ENCODE measurements at regions not wholly inside any gene's neighbourhood (a gene's known extent, or its start where the extent isn't known, plus 50 kb on each side); places are given as distances from the start of the nearest gene placed in this dataset.

DNA sequence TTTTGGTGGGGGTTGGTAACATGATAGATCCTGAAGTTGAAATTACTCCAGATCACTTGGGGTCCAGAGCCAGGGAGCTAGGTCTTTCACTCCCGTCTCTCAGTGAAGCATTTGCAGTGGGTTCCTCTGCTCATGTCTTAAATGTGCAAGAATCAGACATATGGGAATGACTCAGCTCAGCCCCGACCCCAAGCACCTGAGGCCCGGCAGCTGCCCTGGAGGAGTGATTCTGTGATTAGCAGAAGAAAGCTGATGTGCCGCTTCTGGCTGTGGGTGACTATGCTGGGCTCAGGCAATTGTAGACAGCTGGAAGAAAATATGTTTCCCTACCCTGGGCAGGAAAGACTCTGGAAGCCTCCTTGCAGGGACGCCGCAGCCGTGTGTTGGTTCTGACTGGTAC lies 601.7 kb downstream of the NPHP4 start:
- Mint-ChIP-seq H3K9me3 (ENCODE audit: unreplicated experiment) (no peaks in the 10 kb centered on the region), H3K4me3 (ENCODE audit: unreplicated experiment) (no peak overlapping the region), H3K27me3 (ENCODE audit: insufficient read depth, unreplicated experiment) (no peaks in the 10 kb centered on the region), H3K4me1 (ENCODE audit: low read depth, unreplicated experiment) (no peaks in the 10 kb centered on the region), H3K36me3 (ENCODE audit: insufficient read depth, unreplicated experiment) (no peaks in the 10 kb centered on the region), H3K27ac (ENCODE audit: unreplicated experiment) (no peak overlapping the region)
- Histone ChIP-seq H3K9me3 (no peaks in the 10 kb centered on the region), H3K27me3 (replicated peaks; ENCODE audit: control insufficient read depth, insufficient read depth, low read length) (no peaks in the 10 kb centered on the region), H3K36me3 (ENCODE audit: control insufficient read depth, insufficient read depth, low read length) (no peaks in the 10 kb centered on the region), H3K4me3 (ENCODE audit: low read depth, low read length) (no peak overlapping the region), H3K4me1 (no peaks in the 10 kb centered on the region)
- intact Hi-C loops (cut with micrococcal nuclease; ENCODE audit: unreplicated experiment) = no loop called here
- POLR2A ChIA-PET = no interaction called here
- no peak for DNase-seq
- CTCF ChIA-PET = no interaction called here
- TF ChIP-seq CTCF (IDR thresholded peaks at IDR 0.05; ENCODE audit: insufficient read depth in 1 of 2, low read depth in 1 of 2, low read length in 1 of 2, severe bottlenecking in 1 of 2, unreplicated experiment in 1 of 2) = no peak
- BruUV-seq (replicated peaks) = no TSS peak

DNA sequence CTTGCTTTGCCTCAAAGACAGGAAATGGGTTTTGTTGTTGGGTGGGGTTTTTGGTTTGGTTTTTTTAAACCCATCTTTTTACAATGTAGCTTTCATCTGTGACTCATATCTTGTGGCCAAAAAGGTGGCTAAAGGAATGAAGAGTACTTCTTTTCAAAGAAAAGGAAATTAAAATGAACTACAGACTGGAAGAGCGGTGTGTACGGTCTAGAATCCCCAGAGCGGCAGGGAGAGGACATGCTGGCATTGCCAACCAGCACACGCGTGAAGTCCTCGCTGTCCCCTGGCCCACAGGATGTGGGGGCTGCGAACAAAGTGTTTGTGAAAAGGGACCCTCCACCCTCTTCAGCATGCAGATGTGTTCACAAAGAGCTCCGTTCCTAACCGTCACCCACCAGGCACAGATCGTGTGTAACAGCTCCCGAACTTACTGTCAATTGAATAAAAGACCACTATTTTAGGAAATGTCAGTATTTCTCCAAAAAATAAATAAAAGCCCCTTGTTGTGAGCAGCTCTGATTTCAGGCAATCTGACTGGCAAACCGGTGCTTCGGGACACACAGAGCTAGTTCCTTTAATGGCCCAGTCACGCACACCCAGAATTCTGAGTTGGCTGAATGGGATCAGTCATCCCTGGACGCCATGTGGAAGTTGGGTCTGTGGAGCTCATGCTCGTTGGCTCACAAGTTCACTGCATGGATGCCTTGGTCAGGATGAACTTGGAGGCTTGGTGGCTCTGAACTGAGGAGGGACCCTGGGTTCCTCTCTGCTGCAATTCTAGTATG lies 602.9 kb downstream of the NPHP4 start:
- H3K27me3 Mint-ChIP-seq (ENCODE audit: insufficient read depth, unreplicated experiment) = no peaks in the 10 kb centered on the region
- H3K4me3 Mint-ChIP-seq (ENCODE audit: unreplicated experiment) = no peak overlapping the region
- no peaks in the 10 kb centered on the region for H3K9me3 Mint-ChIP-seq (ENCODE audit: unreplicated experiment)
- Histone ChIP-seq H3K4me3 (ENCODE audit: low read depth, low read length) (no peak overlapping the region), H3K36me3 (ENCODE audit: control insufficient read depth, insufficient read depth, low read length) (no peaks in the 10 kb centered on the region), H3K4me1 (no peaks in the 10 kb centered on the region), H3K27me3 (replicated peaks; ENCODE audit: control insufficient read depth, insufficient read depth, low read length) (no peaks in the 10 kb centered on the region), H3K9me3 (no peaks in the 10 kb centered on the region)
- no peak overlapping the region for H3K27ac Mint-ChIP-seq (ENCODE audit: unreplicated experiment)
- DNase-seq = no peak
- ChIA-PET POLR2A (no interaction called here), CTCF (no interaction called here)
- no peaks in the 10 kb centered on the region for H3K36me3 Mint-ChIP-seq (ENCODE audit: insufficient read depth, unreplicated experiment)
- no peak for TF ChIP-seq CTCF (IDR thresholded peaks at IDR 0.05; ENCODE audit: insufficient read depth in 1 of 2, low read depth in 1 of 2, low read length in 1 of 2, severe bottlenecking in 1 of 2, unreplicated experiment in 1 of 2)
- intact Hi-C loops (cut with micrococcal nuclease; ENCODE audit: unreplicated experiment) = no loop called here
- H3K4me1 Mint-ChIP-seq (ENCODE audit: low read depth, unreplicated experiment) = no peaks in the 10 kb centered on the region
- no TSS peak for BruUV-seq (replicated peaks)

GRCh38 chr1:5388622-5389021 lies 603.6 kb downstream of the NPHP4 start:
- ChIA-PET CTCF (no interaction called here), POLR2A (no interaction called here)
- no peak overlapping the region for H3K4me3 Mint-ChIP-seq (ENCODE audit: unreplicated experiment)
- H3K4me3 ChIP-seq (ENCODE audit: low read depth, low read length) = no peak overlapping the region
- H3K36me3 Mint-ChIP-seq (ENCODE audit: insufficient read depth, unreplicated experiment) = no peaks in the 10 kb centered on the region
- H3K4me1 ChIP-seq = no peaks in the 10 kb centered on the region
- H3K9me3 Mint-ChIP-seq (ENCODE audit: unreplicated experiment) = no peaks in the 10 kb centered on the region
- H3K36me3 ChIP-seq (ENCODE audit: control insufficient read depth, insufficient read depth, low read length) = no peaks in the 10 kb centered on the region
- no TSS peak for BruUV-seq (replicated peaks)
- H3K27me3 ChIP-seq (replicated peaks; ENCODE audit: control insufficient read depth, insufficient read depth, low read length) = no peaks in the 10 kb centered on the region
- H3K4me1 Mint-ChIP-seq (ENCODE audit: low read depth, unreplicated experiment) = no peaks in the 10 kb centered on the region
- intact Hi-C loops (cut with micrococcal nuclease; ENCODE audit: unreplicated experiment) = no loop called here
- no peak for TF ChIP-seq CTCF (IDR thresholded peaks at IDR 0.05; ENCODE audit: insufficient read depth in 1 of 2, low read depth in 1 of 2, low read length in 1 of 2, severe bottlenecking in 1 of 2, unreplicated experiment in 1 of 2)
- no peak overlapping the region for H3K27ac Mint-ChIP-seq (ENCODE audit: unreplicated experiment)
- no peak for DNase-seq
- no peaks in the 10 kb centered on the region for H3K27me3 Mint-ChIP-seq (ENCODE audit: insufficient read depth, unreplicated experiment)
- no peaks in the 10 kb centered on the region for H3K9me3 ChIP-seq

Measured in Caco-2 (cell line).